Natural killer cell (primary cell): ENCODE measurements at regions not wholly inside any gene's neighbourhood (a gene's known extent, or its start where the extent isn't known, plus 50 kb on each side); places are given as distances from the start of the nearest gene placed in this dataset.

Experiments
- ATAC-seq, 3 donors: fragments of 150-1000 bp in 2 of 3; fragments of 200-7000 bp in 1 of 3; cut with Tn5 transposase; 1 replicate in 1 of 3; 2 replicates in 2 of 3; pipeline ENCODE4 v1.10.0; 2021; ENCODE audit warnings: mild to moderate bottlenecking in 2 of 3, moderate library complexity in 2 of 3
- DNase-seq, 2 donors: peaks; one replicate each; pipeline versions ENCODE4 v3.0.0 to v3.0.0-alpha.2; 2013 to 2021; ENCODE audit warnings: mixed read lengths in 1 of 2
- H3K27ac ChIP-seq: one replicate; pipeline ENCODE4 v1.5.1; 2013; ENCODE audit warnings: mild to moderate bottlenecking, low read length
- H3K27me3 ChIP-seq: one replicate; pipeline ENCODE4 v1.6.1; 2013; ENCODE audit warnings: low read length; ENCODE audit not compliant: control insufficient read depth, insufficient read depth
- H3K36me3 ChIP-seq: one replicate; pipeline ENCODE4 v1.6.1; 2013; ENCODE audit warnings: low read length; ENCODE audit not compliant: control insufficient read depth, insufficient read depth
- H3K4me1 ChIP-seq: one replicate; pipeline ENCODE4 v1.6.1; 2013; ENCODE audit warnings: low read length; ENCODE audit not compliant: control insufficient read depth, insufficient read depth
- H3K4me3 ChIP-seq: one replicate; pipeline ENCODE4 v1.5.1; 2013; ENCODE audit warnings: low read length
- H3K9me3 ChIP-seq: one replicate; pipeline ENCODE4 v1.6.1; 2013; ENCODE audit warnings: low read length; ENCODE audit not compliant: control insufficient read depth, insufficient read depth
- H3K27ac Mint-ChIP-seq, 2 donors: one replicate each; pipeline ENCODE4 v1.8.0; 2022; ENCODE audit warnings: mild to moderate bottlenecking in 2 of 2, mixed read lengths in 2 of 2, moderate library complexity in 1 of 2
- H3K27me3 Mint-ChIP-seq, 2 donors: one replicate each; pipeline ENCODE4 v1.8.0; 2022; ENCODE audit warnings: low read depth in 2 of 2, mixed read lengths in 2 of 2
- H3K36me3 Mint-ChIP-seq: one replicate; pipeline ENCODE4 v1.8.0; 2022; ENCODE audit warnings: mixed read lengths
- H3K4me1 Mint-ChIP-seq, 2 donors: one replicate each; pipeline ENCODE4 v1.8.0; 2022; ENCODE audit warnings: mixed read lengths in 2 of 2
- H3K4me3 Mint-ChIP-seq: one replicate; pipeline ENCODE4 v1.8.0; 2022; ENCODE audit warnings: mild to moderate bottlenecking, moderate library complexity, mixed read lengths
- H3K9me3 Mint-ChIP-seq, 2 donors: one replicate each; pipeline ENCODE4 v1.8.0; 2022; ENCODE audit warnings: mixed read lengths in 2 of 2
- WGBS: methylation state at CpG from one replicate; pipeline ENCODE4 v1.1.7; 2013; ENCODE audit warnings: missing lambda C conversion rate; ENCODE audit not compliant: insufficient coverage; 5-methylcytosine and 5-hydroxymethylcytosine counted together
- intact Hi-C: fragments of 100-400 bp; cut with micrococcal nuclease; formaldehyde crosslinking; loops from one replicate; pipeline ENCODE4 v1.14.2; 2022
- TF ChIP-seq, protein P1 (sequence below): fragments of 200-600 bp; IDR thresholded peaks from one replicate; pipeline ENCODE4 v1.8.0; 2022; ENCODE audit warnings: antibody characterized with exemption

DNA sequence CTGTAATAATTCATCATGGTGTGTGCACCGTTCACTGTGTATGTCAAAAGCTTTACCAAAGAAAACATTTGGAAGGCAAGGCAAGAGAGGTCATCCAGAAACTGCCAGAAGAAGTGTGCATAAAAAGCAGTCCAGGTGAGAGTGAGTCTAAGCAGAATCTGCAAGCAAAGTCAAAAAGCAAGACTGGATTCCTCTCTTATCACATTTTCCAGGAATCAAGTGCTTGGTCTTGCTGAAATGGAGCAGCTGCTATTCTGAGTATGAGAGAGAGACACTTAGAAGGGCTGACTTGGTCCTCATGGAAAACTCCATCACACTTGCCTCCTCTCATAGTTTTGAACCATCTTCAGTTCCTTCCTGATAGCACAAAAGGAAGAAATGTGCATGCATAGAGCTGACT is 231.3 kb downstream of the ANAPC1 start:
- Histone ChIP-seq H3K36me3 (no peaks in the 10 kb centered on the region), H3K9me3 (no peaks in the 10 kb centered on the region), H3K27ac (no peak overlapping the region), H3K4me3 (no peak overlapping the region), H3K27me3 (no peaks in the 10 kb centered on the region), H3K4me1 (no peaks in the 10 kb centered on the region)
- no peaks in the 10 kb centered on the region for H3K9me3 Mint-ChIP-seq
- TF ChIP-seq, protein P1, sequence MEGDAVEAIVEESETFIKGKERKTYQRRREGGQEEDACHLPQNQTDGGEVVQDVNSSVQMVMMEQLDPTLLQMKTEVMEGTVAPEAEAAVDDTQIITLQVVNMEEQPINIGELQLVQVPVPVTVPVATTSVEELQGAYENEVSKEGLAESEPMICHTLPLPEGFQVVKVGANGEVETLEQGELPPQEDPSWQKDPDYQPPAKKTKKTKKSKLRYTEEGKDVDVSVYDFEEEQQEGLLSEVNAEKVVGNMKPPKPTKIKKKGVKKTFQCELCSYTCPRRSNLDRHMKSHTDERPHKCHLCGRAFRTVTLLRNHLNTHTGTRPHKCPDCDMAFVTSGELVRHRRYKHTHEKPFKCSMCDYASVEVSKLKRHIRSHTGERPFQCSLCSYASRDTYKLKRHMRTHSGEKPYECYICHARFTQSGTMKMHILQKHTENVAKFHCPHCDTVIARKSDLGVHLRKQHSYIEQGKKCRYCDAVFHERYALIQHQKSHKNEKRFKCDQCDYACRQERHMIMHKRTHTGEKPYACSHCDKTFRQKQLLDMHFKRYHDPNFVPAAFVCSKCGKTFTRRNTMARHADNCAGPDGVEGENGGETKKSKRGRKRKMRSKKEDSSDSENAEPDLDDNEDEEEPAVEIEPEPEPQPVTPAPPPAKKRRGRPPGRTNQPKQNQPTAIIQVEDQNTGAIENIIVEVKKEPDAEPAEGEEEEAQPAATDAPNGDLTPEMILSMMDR: no peak
- no peak overlapping the region for H3K27ac Mint-ChIP-seq
- no peaks in the 10 kb centered on the region for H3K4me1 Mint-ChIP-seq
- intact Hi-C loops: no loop called here
- ATAC-seq: no peak
- no peak for DNase-seq
- no peaks in the 10 kb centered on the region for H3K27me3 Mint-ChIP-seq
- 96% methylated on average over 1 of the region's 1 CpG for WGBS
- no peak overlapping the region for H3K4me3 Mint-ChIP-seq
- no peaks in the 10 kb centered on the region for H3K36me3 Mint-ChIP-seq

DNA sequence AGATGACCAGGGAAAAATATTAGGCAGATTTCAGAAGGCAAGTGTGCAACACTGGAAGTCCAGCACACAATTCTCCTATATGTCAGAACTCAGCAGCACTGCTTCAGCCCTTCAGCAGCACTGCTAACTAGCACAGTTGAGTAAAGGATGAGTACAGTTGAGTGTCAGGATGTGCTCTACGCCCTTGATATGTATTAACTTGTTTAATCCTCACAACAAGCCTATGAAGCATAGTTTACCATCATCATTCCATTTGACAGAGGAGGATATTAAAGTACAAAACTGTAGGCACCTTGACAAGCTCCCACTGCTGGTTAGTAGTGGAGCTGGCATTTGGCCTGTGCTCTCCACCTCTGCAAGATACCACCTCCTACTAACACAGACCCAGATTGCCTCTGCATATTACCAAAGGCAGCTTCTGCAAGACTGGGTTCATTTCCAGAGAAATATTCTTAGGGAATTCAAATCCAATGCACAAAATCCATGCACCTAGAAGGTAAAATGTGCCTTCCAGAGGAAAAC is 230.8 kb downstream of the ANAPC1 start:
- intact Hi-C loops: no loop called here
- WGBS: 100% methylated on average over 1 of the region's 1 CpG
- H3K27me3 ChIP-seq: no peaks in the 10 kb centered on the region
- no peak overlapping the region for H3K27ac ChIP-seq
- H3K36me3 ChIP-seq: no peaks in the 10 kb centered on the region
- Mint-ChIP-seq H3K4me1 (no peaks in the 10 kb centered on the region), H3K27ac (no peak overlapping the region), H3K4me3 (no peak overlapping the region), H3K36me3 (no peaks in the 10 kb centered on the region), H3K9me3 (no peaks in the 10 kb centered on the region), H3K27me3 (no peaks in the 10 kb centered on the region)
- H3K4me1 ChIP-seq: no peaks in the 10 kb centered on the region
- no peak for DNase-seq
- TF ChIP-seq, protein P1: no peak
- no peaks in the 10 kb centered on the region for H3K9me3 ChIP-seq
- no peak for ATAC-seq
- no peak overlapping the region for H3K4me3 ChIP-seq

DNA sequence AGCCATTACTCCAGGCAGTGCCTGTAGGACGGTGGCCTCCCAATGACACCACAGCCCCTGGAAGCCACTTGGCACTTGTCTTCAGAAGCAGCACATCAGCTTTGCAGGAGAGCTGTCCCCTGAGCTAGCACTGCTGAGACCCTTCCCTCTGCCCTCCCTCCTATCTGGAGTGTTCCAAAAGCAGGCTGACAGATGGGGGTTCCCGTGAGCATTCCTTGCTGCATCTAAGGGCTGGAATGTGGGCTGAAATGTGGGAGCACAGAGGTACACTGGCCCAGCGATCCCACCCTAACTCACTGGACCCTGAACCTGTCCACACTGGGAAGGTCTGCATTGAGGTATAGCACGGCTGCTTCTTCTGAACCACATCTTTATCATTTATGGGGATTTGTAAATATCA is 230.1 kb downstream of the ANAPC1 start:
- WGBS: 92% methylated on average over 2 of the region's 4 CpGs
- no peak overlapping the region for H3K4me3 ChIP-seq
- no peaks in the 10 kb centered on the region for H3K9me3 ChIP-seq
- ATAC-seq: no peak
- DNase-seq: no peak
- H3K27ac Mint-ChIP-seq: no peak overlapping the region
- no peaks in the 10 kb centered on the region for H3K9me3 Mint-ChIP-seq
- H3K4me1 ChIP-seq: no peaks in the 10 kb centered on the region
- no peak overlapping the region for H3K4me3 Mint-ChIP-seq
- no peak overlapping the region for H3K27ac ChIP-seq
- TF ChIP-seq, protein P1: no peak
- H3K36me3 Mint-ChIP-seq: no peaks in the 10 kb centered on the region
- intact Hi-C loops: no loop called here
- no peaks in the 10 kb centered on the region for H3K4me1 Mint-ChIP-seq
- no peaks in the 10 kb centered on the region for H3K36me3 ChIP-seq
- H3K27me3 ChIP-seq: no peaks in the 10 kb centered on the region
- no peaks in the 10 kb centered on the region for H3K27me3 Mint-ChIP-seq

DNA sequence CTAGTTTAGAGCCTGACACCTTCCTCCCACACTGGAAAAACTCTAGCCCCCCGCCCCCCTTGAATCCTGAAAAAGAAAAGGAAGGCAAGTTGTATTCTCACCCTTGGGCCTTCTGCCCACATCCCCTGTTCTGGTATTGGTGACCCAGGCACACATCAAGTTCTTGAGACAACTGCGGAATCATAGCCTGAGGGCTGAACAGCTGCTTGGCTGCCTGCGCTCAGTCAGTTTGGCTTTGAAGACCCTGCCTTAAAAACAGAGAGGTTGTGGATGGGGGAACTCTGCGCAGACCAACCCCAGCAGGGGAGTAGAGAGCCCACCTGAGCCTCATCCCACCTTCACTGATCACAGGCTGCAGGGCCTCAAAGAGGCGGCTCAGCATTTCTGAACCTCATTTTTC is 229.2 kb downstream of the ANAPC1 start:
- Histone ChIP-seq H3K36me3 (no peaks in the 10 kb centered on the region), H3K9me3 (no peaks in the 10 kb centered on the region), H3K4me1 (no peaks in the 10 kb centered on the region), H3K27ac (no peak overlapping the region), H3K27me3 (no peaks in the 10 kb centered on the region), H3K4me3 (no peak overlapping the region)
- no peaks in the 10 kb centered on the region for H3K4me1 Mint-ChIP-seq
- H3K36me3 Mint-ChIP-seq: no peaks in the 10 kb centered on the region
- H3K9me3 Mint-ChIP-seq: no peaks in the 10 kb centered on the region
- H3K27ac Mint-ChIP-seq: no peak overlapping the region
- TF ChIP-seq, protein P1: no peak
- ATAC-seq: no peak
- intact Hi-C loops: no loop called here
- no peaks in the 10 kb centered on the region for H3K27me3 Mint-ChIP-seq
- 91% methylated on average over 4 of the region's 5 CpGs for WGBS
- no peak overlapping the region for H3K4me3 Mint-ChIP-seq
- DNase-seq: no peak
